ENCODE measurements at regions not wholly inside any gene's neighbourhood (a gene's known extent, or its start where the extent isn't known, plus 50 kb on each side); places are given as distances from the start of the nearest gene placed in this dataset.

GRCh38 chr2:6523476-6523875 is 342.2 kb downstream of the CMPK2 start:
- TF ChIP-seq ARNTL (CRISPR knock-in tag; IDR thresholded peaks at IDR 0.05; ENCODE audit: borderline replicate concordance, low read depth) (no peak), RARB (CRISPR knock-in tag; IDR thresholded peaks at IDR 0.05) (no peak), ZNF70 (CRISPR knock-in tag; IDR thresholded peaks at IDR 0.05) (no peak), ZFP3 (CRISPR knock-in tag; IDR thresholded peaks at IDR 0.05) (no peak), ZNF565 (CRISPR knock-in tag; conservative IDR thresholded peaks at IDR 0.05; ENCODE audit: low read depth) (no peak), ESRRG (CRISPR knock-in tag; IDR thresholded peaks at IDR 0.05) (no peak), ZC3H10 (CRISPR knock-in tag; IDR thresholded peaks at IDR 0.05) (no peak), SNAI2 (CRISPR knock-in tag; IDR thresholded peaks at IDR 0.05) (no peak), CREB5 (CRISPR knock-in tag; IDR thresholded peaks at IDR 0.05; ENCODE audit: low read depth) (no peak), TCF4 (CRISPR knock-in tag; IDR thresholded peaks at IDR 0.05; ENCODE audit: borderline replicate concordance) (no peak)
- TF ChIP-seq, protein P1, sequence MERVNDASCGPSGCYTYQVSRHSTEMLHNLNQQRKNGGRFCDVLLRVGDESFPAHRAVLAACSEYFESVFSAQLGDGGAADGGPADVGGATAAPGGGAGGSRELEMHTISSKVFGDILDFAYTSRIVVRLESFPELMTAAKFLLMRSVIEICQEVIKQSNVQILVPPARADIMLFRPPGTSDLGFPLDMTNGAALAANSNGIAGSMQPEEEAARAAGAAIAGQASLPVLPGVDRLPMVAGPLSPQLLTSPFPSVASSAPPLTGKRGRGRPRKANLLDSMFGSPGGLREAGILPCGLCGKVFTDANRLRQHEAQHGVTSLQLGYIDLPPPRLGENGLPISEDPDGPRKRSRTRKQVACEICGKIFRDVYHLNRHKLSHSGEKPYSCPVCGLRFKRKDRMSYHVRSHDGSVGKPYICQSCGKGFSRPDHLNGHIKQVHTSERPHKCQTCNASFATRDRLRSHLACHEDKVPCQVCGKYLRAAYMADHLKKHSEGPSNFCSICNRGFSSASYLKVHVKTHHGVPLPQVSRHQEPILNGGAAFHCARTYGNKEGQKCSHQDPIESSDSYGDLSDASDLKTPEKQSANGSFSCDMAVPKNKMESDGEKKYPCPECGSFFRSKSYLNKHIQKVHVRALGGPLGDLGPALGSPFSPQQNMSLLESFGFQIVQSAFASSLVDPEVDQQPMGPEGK (CRISPR knock-in tag; IDR thresholded peaks at IDR 0.05; ENCODE audit: borderline replicate concordance), result no peak
- TF ChIP-seq, protein P2, sequence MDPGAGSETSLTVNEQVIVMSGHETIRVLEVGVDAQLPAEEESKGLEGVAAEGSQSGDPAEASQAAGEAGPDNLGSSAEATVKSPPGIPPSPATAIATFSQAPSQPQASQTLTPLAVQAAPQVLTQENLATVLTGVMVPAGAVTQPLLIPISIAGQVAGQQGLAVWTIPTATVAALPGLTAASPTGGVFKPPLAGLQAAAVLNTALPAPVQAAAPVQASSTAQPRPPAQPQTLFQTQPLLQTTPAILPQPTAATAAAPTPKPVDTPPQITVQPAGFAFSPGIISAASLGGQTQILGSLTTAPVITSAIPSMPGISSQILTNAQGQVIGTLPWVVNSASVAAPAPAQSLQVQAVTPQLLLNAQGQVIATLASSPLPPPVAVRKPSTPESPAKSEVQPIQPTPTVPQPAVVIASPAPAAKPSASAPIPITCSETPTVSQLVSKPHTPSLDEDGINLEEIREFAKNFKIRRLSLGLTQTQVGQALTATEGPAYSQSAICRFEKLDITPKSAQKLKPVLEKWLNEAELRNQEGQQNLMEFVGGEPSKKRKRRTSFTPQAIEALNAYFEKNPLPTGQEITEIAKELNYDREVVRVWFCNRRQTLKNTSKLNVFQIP (CRISPR knock-in tag; IDR thresholded peaks at IDR 0.05; ENCODE audit: borderline replicate concordance, low read depth), result no peak

Data from SK-N-SH treated with all-trans-retinoic acid at 6 μM for 48 hours (cell line).